NCI-H187 (cell line): ENCODE measurements at regions not wholly inside any gene's neighbourhood (a gene's known extent, or its start where the extent isn't known, plus 50 kb on each side); places are given as distances from the start of the nearest gene placed in this dataset.

Source experiments
- DNase-seq, 2 experiments: peaks; one replicate each; lab custom pipeline; 2025; lab: John Stamatoyannopoulos, UW

DNA sequence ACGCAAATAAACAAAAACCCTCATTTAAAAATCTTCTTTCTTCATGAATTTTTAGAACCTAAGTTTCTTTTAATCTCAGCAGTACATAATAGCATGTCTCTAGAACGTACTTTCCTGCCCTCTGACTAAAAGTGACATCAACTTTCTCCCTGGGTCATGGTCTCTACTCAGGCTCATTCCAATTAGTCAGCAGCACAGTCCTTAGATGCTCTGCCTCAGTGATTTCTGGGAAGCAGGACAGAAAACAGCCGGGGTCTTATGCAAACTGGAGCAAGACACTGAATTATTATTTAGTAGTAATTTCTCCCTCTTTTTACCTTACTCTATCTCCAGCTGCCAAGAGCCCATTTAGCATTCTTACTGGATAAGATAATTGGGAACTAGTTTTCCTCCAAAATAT lies 365.2 kb downstream of the TUSC7 start:
- DNase-seq: no peak

DNA sequence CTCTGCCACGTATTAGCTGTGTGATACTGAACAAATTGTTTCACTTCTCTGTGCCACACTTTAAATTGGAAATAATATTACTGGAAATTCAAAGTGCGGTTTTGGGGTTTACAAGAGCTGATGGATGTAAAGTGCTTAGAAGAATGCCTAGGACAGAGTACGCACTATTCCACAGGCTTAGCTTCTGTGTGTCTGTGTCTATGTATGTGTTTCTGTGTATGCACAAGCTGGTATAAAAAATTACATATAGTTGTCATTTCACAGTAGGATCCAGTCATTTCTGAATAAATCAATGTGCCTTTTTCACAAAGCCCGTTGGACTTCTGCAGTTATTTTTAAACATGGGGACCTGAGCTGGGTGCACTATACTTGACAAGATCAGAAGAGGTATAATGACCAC lies 370.4 kb downstream of the TUSC7 start:
- DNase-seq: peak; percentile 30 to 49

DNA sequence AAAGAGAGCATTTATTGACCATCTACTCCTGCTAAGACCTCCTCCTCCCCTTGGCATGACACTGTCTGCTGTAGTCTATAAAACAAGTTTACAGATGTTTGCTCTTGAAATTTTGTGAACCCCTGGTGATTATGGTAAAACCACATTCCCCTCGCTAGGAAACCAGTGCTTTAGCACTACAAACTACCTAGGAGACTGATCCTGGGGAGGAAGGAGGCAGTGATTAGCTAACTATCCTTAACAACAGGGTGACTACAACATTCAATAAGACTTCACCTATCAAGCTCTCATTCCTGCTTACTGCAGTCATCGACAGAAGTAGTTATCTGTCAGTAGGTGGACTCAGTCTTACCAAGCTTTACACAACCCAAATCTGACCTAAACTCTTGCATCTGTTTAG lies 371.3 kb downstream of the TUSC7 start:
- no peak for DNase-seq

DNA sequence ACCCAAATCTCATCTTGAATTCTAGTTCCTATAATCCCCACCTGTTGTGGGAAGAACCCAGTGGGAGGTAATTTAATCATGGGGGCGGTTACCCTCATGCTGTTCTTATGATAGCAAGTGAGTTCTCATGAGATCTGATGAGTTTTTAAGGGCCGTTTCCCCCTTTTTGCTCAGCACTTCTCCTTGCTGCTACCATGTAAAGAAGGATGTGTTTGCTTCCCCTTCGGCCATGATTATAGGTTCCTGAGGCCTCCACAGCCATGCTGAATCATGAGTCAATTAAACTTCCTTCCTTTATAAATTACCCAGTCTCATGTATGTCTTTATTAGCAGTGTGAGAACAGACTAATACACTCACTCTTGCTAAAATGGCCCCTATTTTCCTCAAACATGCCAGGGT lies 374.7 kb downstream of the TUSC7 start:
- no peak for DNase-seq

DNA sequence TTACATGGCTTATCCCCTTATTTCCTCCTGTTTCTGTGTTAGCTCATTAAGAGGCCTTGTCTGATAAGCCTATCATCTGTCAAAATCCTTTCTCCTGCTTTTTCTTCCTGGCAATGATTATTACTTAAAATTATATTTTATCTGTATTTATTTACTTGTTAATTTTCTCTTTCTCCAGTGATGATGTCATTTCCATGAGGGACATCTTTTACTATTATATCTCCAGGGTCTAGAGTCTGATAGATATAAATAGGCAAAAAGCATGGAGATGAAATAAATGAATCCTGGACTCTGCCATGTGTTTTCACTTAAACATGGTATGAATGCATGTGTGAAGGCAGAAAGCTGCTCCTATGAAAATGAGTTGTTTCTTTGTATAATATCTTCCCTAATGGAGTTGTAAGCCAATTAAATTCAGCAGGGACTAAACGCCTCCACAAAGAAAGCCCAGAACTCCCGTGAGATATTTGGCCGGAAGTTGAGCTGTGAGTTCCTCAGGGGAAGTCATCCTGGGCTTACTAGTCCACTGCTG lies 375.2 kb downstream of the TUSC7 start:
- no peak for DNase-seq

DNA sequence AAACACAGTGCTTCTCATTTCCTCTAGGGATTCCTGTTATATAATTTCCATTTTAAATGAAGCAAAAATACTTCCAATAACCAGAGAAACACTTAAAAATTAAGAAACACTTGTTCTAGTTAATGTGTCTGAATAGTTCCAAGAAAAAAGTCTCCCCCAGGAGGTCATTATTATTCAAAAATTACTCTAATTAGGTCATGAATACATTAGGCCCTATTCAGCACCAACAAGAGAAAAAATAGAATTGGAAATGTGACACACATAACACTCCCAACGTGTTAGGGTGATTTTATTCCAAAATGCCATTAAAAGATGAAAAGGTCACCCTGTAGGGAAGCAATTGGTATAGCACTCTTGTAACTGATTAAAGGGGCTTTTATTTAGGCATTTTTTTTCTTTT lies 382.1 kb downstream of the TUSC7 start:
- no peak for DNase-seq

DNA sequence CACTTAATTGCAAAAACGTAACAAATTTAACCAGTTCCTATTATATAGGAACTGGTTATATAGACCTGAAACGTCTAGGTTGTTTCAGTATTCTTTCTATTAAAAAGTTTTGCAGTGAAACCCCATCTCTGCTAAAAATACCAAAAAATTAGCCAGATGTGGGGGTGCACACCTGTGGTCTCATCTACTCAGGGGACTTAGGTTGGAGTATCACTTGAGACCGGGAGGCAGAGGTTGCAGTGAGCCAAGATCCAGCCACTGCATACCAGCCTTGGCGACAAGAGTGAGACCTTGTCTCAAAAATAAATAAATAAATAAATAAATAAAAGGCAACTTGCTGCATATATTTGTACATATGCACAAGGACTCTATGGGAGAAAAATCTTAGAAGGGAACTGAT lies 387.0 kb downstream of the TUSC7 start:
- no peak for DNase-seq

DNA sequence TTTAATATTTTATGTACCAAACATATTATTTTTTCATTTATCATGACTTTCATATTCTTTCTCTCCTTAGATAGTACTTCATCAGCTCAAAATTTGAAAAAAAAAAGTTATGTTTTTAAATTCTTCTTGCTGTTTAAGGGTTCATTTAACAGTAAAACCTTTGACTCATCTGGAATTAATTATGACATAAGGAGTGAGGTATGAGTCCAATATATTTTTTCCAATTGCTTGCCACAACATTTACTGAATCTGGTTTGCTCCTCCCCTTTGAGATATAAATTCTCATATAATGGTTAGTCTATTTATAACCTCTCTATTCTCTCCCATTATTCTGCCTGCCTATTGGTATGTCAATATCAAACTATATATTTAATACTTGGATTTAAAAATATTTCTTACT lies 387.8 kb downstream of the TUSC7 start:
- no peak for DNase-seq

DNA sequence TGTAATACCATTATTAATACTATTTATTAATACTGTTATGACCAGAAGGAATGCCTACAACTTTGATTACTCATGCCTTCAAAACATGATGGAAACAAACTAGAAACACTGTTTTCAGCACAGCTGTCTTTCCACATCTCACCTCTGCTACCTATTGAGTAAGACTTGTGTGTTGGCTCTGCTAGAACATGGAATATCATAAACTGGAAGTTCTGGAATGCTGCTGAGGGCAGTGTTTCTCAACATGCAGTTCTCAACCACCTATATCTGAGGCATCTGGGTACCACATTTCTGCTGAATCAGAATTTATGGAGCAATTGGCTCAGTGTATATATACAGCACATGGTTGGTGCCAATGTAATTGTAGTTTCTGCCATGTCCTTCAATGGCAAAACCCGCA lies 392.1 kb downstream of the TUSC7 start:
- no peak for DNase-seq

DNA sequence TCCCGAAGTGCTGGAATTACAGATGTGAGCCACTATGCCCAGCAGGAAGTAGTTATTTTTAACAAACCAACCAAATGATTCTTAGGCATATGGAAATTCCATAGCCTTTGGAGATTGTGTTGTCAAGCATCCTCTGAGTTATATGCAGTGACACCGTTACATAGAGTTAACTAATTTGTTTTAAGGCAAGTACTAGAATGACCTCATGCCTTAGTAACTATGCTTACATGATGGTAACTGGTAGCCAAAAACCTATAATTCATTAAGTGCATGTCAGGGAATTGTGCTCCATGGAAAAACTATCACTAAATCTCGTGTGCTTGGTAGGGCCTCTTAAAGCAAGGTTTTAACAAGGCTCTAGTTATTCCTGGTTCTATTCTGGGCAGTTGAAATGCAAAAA lies 392.8 kb downstream of the TUSC7 start:
- no peak for DNase-seq

DNA sequence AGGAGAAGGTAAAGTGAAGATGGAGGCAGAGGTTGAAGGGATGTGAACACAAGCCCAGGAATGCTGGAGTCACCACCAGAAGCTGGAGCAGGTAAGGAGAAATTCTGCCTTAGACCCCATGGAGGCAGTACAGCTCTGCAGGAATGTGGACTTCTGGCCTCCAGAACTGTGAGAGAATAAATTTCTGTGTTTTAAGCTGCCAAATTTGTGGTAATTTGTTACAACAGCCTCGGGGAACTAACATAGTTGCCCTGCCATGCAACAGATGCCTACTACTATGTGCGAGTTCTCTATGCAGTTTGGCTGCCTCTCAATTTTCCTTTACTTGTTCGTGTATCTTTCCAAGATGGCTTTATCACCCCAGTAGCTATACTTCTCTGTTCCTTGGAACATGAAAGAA lies 394.1 kb downstream of the TUSC7 start:
- DNase-seq: no peak

DNA sequence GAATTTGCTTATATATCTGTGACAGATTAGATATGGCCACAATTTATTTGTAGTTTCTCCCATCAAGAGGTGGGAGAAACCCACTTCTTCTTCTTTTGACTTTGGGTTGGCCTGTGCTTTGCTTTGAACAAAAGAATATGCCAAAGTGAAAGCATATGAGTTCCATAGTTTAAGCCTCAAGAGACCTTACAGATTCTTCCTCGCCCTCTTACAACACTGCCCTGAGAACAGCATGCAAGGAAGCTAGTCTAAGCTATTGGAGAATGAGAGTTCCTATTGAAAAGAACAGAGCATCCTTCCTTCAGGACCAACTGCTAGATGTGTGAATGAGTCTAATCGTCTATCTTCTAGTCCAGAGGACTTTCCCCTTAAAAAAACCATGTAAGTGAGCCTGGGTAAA lies 394.8 kb downstream of the TUSC7 start:
- DNase-seq: no peak

DNA sequence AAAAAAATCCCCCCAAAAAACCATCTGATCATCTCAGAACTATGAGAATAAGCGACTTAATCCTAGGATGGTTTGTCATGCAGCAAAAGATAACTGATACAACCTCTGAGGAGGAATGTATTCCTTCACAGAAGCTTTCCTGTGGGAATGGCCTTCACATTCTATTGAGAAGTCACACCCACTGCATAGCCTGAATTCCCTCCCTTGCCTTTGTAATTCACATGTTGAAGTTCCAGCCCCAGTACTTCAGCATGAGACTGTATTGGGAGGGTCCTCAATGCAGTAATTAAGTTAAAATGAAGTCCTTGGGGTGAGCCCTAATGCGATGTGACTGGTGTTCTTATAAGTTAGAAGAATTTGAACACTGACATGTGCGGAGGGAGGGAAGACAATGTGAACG lies 395.2 kb downstream of the TUSC7 start:
- no peak for DNase-seq

DNA sequence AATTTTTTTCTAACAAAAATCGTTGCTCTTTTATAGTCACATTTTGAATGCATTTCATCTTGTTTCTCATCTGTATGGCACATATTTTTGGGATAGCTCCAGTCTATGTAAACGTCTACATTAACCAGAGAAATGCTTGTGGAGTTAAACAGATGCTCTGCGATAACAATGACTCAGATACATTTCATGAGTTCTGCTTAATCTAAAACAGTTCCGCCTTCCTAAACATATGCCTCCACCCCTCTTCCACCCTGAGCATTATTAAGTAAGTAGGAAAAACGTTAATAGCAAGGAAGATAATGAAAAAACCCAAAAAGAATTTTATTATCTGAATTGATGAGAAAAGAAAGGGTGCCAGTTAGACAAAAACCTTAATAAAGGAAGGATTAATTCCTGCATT lies 396.1 kb downstream of the TUSC7 start:
- no peak for DNase-seq

DNA sequence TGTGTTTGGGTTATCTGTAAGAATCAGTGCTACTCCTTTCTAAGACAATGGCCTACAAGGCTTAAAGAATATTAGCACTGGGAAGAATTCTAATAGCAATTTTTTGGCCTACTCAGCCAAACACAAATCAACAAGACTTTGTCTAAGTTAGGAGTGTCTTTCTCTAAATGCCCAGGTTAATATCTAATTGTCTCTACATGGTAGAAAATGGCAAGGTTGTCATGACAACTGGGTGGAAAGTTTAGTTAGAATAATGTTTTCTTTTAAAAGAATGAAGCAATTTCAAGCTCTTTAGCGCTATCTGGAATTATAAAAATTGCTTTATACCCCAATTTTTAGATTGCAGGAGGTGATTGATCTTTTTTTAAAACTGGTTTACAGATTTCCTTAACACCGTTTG lies 396.8 kb downstream of the TUSC7 start:
- DNase-seq: no peak

DNA sequence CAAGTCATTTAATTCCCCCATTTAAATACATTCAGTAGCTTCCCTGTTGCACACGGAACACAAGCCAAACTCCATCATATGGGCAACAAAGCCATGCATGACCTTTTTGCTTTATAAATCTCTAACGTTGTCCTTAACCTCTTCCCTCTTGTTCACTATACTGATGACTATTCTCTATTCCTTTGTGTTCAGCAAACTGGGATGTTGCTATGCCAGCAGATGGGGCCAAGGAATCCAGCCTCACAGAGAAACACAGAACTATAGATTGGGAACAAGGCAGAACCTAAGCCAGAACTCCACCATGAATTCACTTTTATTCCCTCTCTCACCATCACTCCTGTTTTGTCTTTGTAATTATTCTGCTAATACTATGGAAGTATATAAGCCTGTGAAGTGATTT lies 398.4 kb downstream of the TUSC7 start:
- DNase-seq: no peak

DNA sequence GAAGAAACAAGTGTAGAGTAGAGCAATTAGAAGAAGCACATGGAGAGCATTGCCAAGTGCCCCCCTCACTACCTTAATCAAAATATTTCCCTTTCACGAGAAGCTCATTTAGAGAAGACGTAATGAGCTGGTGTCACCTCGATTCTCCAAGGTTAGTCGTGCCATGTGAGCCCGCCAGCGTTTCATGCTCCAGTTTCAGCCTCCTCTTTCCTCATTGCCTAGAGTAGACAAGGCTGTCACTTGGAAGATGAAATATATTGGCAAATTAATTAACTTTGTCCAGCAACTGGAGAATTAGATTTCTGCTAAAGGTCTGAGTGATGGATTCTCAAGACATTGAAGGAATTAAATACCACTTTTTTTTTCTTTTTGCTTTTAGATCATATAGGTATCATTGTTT lies 399.6 kb downstream of the TUSC7 start:
- DNase-seq: no peak

DNA sequence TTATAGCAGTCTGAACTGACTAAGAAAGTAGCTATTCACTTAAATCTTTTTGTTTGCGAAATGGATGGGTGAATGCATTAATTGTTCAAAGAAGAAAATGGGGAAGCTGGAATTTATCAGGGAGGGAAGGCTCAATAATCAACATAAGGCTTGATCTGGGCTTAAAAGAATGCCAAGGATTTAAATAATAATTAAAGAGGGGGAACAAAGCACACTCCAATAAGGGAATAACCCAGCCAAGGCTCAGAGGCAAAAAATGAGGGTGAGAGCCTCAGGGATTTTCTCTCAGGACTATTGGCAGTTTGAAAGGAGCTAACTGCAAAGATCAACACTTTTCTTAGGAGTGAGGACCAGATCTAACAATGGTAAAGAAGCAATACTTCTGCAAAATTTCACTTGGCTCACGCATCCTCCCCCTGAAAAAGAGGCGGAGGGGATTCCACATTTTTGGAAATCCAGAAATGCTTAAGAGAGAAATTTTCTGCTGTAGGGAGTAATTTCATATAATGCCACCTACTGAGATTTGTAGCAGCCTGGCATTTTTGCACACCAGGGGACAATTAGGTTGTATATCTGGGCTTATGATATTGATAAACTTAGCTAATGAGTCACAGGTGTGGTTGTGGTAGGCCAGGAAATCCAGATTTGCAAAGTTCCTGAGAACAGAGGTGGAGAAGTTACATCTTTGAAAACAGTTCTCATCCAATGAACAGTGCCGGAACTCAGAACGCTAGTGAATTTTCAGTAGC lies 405.1 kb downstream of the TUSC7 start:
- DNase-seq: no peak

DNA sequence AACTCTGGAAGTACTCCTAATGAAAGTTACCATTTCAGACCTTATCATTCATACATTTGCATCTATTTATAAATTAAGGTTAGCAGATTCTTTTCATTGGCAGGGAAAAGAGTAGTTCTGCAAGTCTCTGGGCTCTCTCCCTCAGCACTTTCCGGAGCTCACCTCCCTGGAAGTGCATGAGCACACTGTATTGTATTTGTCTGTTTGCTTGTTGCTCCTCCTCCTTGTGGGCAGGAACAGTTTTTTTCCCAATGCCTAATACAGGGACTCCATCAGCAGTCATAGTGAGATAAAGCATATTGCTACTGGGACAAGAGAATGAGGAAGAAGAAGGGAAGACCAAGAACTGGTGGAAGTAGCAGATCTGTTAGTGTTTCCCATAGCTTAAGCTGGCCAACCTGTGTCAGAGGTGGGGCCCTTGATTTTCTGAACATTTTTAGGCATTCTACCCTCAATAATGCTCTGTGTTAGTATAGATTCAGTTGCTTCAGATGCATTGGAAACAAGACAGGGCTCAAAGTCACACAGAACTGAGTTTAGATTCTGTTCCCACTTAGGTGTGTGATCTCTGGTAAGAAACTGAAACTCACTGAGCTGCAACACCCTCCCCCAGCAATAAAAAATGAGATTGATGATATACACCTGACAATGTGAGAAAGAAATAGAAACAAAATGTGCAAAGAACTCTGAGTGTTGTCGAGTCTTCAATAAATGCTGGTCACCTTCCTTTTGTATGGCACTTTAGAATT lies 407.8 kb downstream of the TUSC7 start:
- no peak for DNase-seq

DNA sequence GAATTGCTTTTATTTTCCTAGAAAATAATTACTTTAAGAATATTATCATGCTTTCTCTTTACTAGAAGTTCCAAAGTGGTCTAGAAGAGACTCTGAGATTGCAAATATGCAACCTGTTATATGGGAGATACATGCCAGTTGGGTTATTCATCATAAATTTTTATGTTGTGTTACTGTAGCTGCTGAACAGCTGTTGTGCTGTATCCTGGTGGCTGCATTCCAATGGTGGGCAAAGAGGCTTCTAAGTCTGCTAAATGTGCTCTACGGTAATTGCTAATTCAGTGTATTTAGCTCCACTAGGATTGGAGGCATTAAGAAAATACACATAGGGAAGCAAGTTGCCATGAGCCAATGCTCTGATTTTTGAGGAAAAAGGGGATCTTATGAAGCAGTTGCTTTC lies 409.0 kb downstream of the TUSC7 start:
- no peak for DNase-seq

DNA sequence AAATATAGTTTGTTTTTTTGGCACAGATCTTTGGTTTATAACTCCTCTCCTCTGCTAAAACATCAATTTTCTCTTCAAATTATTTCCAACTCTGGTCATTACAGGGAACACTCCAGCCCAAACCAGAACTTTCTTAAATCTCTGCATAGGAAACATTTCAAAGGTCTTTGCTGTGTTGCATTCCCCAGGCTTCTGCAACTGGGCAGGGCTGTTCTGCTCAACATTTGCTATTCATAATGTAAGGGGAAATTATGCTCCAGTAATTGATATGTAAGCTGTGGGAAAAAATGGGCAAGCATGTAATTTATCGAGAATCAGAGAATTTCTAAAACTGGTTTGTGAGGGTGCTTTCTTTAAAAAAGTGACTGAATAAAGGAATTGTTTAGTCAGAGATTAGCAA lies 410.4 kb downstream of the TUSC7 start:
- DNase-seq: no peak

DNA sequence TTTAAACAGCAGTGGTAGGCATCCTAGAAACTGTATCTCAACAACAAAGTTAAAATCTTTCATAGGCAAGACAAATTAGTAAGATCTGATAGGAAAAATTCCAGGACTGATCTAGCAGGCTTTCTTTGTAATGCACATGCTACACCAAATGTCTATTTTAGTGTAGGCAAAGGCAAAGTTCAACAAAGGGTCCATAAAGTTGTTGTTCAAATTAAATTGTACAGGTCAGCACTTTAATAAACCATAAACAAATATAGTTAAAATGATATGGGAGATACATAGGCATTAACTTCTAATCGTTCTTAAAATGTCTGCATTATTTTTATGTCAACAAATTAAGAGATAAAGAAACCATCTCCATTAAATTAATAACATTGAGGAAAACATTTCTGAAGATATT lies 413.0 kb downstream of the TUSC7 start:
- DNase-seq: no peak

DNA sequence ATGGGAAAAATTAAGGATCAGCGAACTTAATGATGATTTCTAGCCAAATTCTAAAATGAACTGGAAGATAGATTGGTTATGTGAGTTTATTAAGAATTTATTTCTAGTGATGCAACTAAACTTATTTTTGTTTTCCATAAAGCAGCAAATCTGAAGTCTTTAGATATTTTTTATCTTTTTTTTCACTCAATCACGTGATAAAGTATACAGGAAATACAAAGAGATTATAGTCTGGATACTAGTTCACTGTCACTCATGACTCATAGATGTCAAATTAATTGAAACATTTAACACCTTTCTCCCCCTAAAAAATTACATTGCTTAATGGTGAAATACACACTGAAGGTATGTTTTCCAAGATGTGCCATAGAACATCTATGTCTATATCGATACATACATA lies 416.9 kb downstream of the TUSC7 start:
- DNase-seq: no peak
